GM19351 (cell line): ENCODE measurements at regions not wholly inside any gene's neighbourhood (a gene's known extent, or its start where the extent isn't known, plus 50 kb on each side); places are given as distances from the start of the nearest gene placed in this dataset.
"Not testable (repeated sequence)": the region's sequence is repeated elsewhere in the genome, so short reads cannot be mapped to it uniquely, and the experiment has no call there.

Experiments
- ATAC-seq: cut with Tn5 transposase; IDR thresholded peaks from one replicate; pipeline ENCODE4 v1.9.1; 2021; ENCODE audit warnings: mild to moderate bottlenecking, moderate library complexity; ENCODE audit not compliant: unreplicated experiment

GRCh38 chr20:48037798-48038197, 252.5 kb upstream of the SULF2 start:
- not testable (repeated sequence) for ATAC-seq

GRCh38 chr20:48035961-48036731, 250.9 kb upstream of the SULF2 start:
- ATAC-seq: no peak

GRCh38 chr20:48034751-48035150, 249.5 kb upstream of the SULF2 start:
- no peak for ATAC-seq

DNA sequence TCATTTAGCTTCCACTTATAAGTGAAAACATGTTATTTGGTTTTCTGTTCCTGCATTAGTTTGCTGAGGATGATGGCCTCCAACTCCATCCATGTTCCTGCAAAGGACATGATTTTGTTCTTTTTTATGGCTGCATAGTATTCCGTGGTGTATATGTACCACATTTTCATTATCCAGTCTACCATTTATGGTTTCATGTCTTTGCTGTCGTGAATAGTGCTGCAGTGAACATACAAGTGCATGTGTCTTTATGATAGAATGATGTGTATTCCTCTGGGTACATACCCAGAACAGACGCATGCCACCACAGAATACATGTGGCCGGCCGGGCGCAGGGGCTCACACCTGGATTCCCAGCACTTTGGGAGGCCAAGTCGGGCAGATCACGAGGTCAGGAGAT, 247.7 kb upstream of the SULF2 start:
- not testable (repeated sequence) for ATAC-seq

- ATAC-seq: no peak
Observed at GRCh38 chr20:48031122-48031521, 245.8 kb upstream of the SULF2 start.

- no peak for ATAC-seq
Observed at GRCh38 chr20:48026981-48027592, 241.8 kb upstream of the SULF2 start.

DNA sequence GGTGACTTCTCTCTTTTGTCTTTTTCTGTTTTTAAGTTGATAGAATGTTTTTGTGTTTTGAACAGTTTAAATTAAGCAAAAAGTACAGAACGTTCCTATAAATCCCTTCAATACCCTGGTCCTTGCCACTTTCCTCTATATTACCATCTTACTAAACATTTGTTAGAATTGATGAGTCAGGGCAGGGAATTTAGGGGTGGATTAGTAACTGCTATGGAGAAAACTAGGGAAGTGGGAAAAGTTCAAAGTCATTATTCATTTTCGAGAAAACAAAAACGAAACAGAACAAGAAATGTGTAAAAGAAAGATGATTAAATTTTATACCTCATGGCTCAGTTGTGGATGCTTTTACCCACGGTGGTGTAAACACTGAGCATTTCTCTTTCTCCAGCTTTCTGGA, 240.4 kb upstream of the SULF2 start:
- ATAC-seq: no peak

DNA sequence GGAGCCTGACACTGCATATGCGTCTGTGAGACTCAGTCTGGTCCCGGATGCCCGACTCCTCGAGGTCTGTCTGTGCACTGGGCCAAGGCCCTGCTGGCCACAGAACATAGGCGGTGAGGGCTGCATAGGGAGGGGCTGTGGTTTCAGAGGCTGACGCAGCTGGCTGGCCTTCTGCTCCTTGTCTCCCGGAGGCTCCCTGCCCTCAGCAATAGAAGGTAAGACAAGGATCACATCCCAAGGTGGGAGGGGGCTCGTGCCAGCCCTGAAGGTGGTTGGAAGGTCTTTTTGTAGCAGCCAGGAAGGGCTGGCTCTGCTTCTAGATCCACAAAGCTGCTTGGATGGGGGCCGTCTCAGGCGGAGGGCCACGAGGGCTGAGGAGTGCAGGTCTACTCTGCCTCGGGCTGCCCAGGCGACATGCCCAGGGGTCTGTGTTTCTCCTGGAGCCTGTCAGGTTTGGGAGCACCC, 239.8 kb upstream of the SULF2 start:
- ATAC-seq: no peak

DNA sequence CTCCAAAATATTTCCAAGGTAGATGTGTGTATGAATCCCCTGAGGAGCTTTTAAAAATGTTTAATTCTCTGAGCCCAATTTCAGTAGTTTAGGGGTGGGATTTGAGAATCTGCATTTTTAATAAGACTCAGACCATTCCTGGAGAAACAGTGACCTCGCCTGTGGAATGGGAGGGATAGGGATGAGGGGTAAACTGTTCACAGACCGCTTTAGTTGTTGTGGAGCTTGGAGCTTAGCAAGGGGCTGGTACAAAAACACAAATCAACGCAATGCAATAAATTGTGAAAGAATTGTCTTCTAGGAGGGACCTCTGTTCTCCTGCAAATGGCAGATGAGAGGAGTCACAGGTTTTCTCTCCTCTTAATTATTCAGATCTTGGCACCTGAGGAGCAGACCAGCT, 239.3 kb upstream of the SULF2 start:
- no peak for ATAC-seq

GRCh38 chr20:48020696-48021095, 235.4 kb upstream of the SULF2 start:
- not testable (repeated sequence) for ATAC-seq

GRCh38 chr20:48019940-48020339, 234.7 kb upstream of the SULF2 start:
- ATAC-seq: no peak

DNA sequence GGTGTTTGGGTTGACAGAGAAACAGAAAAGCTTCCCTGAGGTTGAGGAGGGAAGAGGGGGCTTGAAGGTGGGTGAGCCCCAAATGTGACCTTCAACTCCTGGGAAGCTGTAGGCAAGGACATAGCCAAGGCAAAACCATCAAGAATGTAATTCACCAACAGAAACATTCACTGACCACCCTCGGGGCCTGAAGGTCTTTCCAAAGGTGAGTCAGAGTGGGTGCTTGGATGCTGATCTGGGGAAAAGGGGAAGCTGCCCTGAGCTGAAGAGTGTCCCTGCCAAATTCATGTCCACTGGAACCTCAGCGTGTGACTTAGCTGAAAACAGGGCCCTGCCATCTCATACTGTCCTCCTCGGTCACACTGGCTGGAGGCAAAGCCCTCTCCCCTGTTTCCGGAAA, 234.2 kb upstream of the SULF2 start:
- ATAC-seq: no peak

GRCh38 chr20:48018851-48019250, 233.6 kb upstream of the SULF2 start:
- ATAC-seq: not testable (repeated sequence)

DNA sequence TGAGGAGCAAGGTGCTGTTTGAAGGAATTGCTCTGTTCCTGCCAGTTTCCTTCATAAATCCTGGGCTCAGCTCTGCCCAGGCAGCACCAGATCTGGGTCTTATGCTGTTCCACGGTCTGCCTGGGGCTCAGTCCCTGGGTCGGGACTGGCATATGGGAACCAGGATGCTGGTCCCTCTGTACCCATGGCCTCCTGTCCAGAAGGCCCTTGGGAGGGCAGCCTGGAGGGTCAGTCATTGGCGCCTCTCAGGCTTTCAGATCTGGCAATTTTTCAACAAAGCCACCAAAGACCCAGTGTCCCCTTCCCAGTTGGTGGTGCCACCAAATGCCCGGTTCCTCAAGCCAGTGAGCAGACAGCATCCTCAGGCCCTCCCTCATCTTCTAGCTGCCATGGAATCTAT, 232.7 kb upstream of the SULF2 start:
- no peak for ATAC-seq

- ATAC-seq: no peak
Observed at GRCh38 chr20:48017509-48017908, 232.2 kb upstream of the SULF2 start.

DNA sequence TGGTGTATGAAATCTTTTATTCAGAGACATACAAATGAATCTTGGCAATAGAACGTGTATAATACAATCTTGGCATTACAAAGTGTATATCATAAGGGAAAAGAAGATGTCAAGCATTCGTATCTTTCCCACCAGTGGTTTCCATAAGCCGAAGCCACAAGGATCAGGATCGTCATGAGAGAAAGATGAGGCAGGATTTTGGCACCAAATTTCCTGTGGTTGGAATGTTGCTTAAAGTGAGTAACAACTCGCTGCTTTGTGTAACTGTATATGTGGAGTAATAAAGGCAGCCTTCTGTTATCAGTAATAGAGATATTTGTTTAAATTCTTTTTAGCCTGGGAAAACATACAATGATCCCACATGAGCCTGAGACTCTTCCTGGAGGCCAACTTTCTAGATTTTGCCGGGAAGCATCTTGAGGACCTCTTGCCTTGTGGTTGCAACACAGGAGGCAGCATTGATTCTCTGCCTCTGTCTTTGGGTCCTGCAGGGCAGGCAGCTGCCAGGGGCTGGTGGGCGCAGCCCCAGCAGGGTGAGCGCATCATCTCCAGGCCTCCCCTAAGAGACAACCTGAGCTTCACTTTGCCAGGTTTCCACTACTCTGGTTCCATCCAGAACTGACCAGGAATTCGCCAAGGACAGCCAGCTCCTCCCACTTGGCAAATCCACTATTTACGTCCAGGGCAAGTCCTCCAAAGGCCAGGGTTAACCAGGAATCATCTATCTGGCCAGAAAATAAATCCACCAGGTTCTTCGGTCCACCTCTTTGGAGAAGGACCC, 230.9 kb upstream of the SULF2 start:
- ATAC-seq: no peak

DNA sequence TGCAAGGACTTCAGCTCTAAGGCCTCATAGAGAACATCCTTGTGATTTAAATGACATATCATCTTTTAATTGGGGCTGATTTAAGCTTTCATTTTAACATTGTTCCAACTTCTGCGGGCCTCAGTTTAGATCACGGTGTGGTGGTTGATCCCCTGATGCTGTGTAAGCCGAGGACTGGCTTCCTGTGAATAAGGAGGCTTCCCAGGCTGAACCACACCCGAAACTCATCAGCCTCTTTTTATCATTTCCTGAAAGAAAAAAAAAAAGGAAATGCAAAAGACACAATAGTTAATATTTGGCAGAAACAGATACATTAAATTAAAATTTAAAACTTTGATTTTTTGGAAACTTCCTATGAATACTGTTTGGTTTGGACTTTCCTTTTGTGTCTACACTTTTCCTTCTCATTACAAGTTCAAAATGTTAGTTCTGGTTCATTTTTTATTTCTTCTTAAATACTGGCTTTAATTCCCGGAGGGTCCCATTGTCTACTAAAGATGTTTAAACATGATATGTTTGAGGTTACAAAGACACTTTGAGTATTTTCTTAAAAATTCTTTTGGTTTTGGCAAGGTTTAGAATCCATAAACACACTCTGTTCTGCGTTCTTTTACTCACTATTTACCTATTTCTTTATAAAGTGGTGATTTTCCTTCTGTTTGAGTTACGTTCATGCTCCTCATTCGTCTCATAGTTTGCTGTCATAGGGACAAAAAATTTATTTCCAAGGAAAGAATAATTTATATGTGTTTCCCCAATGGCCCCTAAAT, 230.0 kb upstream of the SULF2 start:
- no peak for ATAC-seq

DNA sequence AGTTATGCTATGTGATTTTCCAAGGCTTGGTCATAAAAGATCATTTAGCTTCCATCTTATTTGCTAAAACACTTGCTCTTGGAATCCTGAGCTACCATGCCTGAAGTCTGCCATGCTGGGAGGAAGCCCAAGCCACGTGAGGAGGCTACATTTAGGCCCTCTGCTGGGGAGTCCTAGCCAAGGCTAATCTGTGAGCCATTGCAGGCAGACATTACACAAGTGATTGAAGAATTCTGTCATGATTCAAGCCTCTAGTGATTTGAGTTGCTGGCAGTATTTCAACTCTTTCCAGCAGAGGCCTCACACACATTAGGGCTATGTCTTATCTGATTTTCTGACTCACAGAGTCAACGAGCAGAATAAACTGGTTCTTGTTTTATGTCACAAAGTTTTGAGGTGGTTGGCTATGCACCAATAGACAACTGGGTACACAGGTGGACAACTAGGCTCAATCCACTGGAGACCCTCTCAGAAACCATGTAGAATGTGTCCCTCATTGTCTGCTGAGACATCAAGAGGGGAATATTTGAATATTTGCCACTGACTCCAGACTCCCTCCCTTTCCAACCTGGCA, 227.2 kb upstream of the SULF2 start:
- ATAC-seq: no peak

GRCh38 chr20:48011025-48011424, 225.7 kb upstream of the SULF2 start:
- no peak for ATAC-seq

GRCh38 chr20:48010623-48011022, 225.3 kb upstream of the SULF2 start:
- no peak for ATAC-seq
